CD4-positive, alpha-beta T cell treated with Interleukin-21 for 1 hour (primary cell): ENCODE measurements at regions not wholly inside any gene's neighbourhood (a gene's known extent, or its start where the extent isn't known, plus 50 kb on each side); places are given as distances from the start of the nearest gene placed in this dataset.
"Not testable (repeated sequence)": the region's sequence is repeated elsewhere in the genome, so short reads cannot be mapped to it uniquely, and the experiment has no call there.

Experiments
- DNase-seq: peaks from one replicate; pipeline ENCODE4 v3.0.0-alpha.2; 2020

GRCh38 chr7:86592185-86592584 lies 51.5 kb upstream of the GRM3 start:
- no peak for DNase-seq

GRCh38 chr7:86574006-86574405 lies 69.7 kb upstream of the GRM3 start:
- DNase-seq, result no peak

DNA sequence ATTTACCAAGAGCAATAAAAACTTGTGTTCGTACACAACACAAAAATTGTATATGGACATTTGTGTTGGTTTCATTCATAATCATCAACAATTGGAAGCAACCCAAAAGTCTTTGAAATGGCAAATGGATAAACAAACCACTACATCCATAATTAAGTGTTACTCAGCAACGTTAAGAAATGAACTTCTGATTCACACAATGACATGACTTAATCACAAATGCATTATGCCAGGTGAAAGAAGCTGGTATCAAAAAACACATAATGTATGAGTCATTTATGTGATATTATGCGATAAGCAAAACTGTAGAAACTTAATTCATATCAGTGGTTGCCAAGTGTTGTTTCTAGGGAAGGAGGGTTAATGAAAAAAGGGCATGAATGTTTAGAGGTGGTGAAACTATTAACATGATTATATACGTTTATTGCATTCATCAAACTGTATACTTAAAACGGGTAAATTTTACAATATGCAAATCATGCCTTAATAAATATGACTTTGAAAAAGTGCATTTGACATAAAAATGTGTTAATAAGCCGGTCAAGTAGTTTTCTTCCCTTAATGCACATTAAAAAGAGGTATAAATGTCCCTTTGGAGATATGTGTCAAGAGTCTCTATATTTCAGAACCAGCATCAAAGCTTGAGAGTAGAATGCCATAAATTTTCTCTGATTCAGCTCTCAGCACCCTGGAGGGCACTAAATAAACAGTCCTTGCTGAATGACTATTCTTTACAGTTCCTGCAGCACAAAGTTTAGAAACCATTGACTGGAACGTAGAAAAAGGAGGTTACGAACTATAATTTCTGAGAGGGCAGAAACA lies 84.8 kb upstream of the GRM3 start:
- DNase-seq, result no peak

DNA sequence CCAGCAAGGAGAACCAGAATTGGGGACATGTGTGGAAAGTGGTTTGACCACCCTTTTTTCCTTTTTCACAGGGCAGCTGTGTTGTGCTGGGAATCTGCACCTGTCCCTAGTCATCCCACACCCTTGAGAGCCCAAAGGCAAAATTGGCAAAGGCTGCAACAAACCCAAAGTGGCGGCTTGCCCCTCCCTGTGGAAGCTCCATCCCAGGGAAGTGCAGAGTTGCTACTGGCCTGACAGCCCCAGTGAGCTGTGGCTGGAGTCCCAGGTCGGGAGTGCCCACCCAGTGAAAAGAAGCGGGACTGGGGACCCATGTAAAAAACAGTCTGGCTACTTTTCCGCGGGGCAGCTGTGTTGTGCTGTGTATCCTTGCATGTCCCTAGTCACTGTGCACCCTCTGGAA lies 109.1 kb upstream of the GRM3 start:
- no peak for DNase-seq

DNA sequence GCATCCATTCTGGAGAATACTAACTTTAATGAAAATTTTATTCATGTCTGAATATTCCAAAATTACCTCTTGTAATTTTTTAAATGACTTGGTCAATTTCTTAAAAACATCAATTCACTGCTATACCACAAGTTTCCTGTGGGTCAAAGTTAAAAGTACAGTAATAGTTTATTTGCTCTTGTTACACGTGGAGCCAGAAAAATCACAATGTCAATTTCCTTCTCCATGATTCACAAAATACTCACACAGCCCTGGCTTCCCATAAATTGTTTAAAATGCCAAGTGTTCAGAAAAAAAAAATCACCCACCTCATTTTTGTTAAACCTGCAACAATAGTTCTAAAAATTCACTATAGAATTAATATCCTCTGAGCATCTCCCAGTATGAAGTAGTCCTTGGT lies 139.5 kb upstream of the GRM3 start:
- no peak for DNase-seq

DNA sequence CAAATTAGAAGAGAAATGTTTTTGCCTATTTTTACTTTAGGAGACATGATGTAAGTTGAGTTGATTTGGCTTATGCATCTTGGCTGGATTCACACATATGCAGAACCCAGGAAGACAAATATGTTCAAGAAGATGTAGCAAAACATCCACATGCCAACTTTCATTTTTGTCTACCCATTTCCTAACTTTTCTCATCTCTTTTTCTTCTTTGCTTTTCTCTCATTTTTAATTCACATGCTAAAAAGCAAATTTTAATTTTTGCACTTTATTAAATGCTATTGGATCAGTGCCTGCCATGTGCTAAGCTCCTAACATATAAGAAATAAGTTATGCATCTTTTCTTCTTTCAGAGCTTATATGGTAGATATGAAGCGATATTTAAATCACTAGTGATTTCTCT lies 143.7 kb upstream of the GRM3 start:
- no peak for DNase-seq

- no peak for DNase-seq
These were observed 157.9 kb upstream of the GRM3 start for GRCh38 chr7:86485827-86486226.

- DNase-seq, result no peak
These were observed 164.6 kb upstream of the GRM3 start for GRCh38 chr7:86479144-86479543.

DNA sequence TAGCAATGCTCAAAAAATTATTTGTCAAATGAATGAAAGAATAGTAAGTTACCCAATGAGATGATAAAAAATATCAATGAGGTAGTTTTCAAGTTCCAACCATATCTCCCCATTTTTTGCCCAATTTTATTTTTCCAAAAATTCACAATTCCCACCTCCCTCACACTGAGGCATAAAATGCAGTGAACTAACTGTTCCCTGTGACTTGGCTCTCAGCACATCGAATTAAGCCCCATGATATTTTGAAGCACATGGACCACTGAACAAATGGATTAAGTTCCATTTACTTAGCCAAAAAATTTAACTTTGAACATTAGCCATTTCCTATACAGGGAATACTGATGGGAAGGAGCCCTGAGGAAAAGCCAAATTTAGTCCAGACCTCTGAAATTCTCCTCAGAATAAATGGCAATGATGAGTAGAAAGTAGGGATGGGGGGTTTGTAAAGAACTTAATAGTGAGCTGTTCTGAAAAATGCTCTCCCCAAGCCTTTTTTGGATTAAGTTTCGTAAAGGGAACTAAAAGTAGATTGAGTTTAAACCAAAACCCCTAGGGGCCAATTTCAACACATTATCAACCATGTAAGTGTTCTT lies 166.3 kb upstream of the GRM3 start:
- DNase-seq, result no peak

- no peak for DNase-seq
These were observed 172.9 kb upstream of the GRM3 start for GRCh38 chr7:86470763-86471162.

GRCh38 chr7:86469680-86470295 lies 173.9 kb upstream of the GRM3 start:
- peak; percentile 17 for DNase-seq

GRCh38 chr7:86454753-86455152 lies 189.0 kb upstream of the GRM3 start:
- DNase-seq, result no peak

- DNase-seq, result no peak
These were observed 190.3 kb upstream of the GRM3 start for GRCh38 chr7:86453454-86453853.

DNA sequence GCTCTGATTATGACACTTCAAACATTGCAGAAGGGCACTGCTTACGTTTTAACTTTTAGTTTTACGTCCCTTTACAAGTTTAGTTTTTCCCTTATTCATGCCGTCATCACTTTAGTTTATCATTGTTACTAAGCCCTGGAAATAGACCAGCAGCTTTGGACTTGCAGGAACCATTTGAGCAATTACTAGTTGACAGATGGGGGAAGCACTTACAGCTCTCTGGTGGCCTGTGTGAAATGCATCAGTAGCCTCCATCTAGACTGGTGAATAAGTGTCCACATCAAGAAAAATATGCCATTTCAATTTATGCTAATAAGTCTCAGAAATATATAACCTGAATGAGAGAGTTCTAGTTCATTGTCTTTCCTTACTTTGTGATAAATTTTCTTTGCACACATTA lies 194.9 kb upstream of the GRM3 start:
- no peak for DNase-seq

DNA sequence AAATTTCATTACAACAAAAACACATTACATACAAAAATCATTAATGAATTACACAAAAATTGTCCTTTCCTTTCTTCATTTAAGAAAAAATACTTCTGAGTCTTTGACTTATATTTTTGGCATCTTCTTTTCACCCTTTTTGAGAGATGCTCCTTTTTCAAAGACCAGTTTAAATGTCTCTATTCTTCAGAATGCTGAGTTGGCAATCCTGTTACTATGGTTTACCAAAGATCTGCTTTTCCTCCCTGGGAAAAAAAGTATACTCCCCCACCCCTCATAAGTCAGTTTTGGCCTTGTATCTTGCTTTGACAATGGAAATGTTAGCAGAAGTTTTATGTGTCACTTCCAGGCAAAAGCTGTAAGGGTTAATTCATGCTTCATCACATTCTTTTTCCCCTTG lies 198.4 kb upstream of the GRM3 start:
- no peak for DNase-seq

DNA sequence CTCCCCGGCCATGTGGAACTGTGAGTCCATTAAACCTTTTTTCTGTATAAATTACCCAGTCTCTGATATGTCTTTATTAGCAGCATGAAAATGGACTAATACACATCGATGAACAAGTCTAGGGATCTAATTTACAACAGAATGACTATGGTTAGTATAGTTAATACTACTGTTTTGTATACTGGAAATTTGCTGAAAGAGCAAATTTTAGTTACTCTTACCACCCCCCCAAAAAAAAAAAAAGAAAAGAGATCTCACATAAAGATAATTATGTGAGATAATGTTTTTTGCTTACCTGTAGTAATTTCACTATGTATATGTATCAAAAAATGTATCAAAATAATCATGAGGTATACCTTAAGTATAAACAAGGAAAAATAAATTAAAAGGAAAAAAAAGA lies 199.5 kb upstream of the GRM3 start:
- DNase-seq, result no peak

DNA sequence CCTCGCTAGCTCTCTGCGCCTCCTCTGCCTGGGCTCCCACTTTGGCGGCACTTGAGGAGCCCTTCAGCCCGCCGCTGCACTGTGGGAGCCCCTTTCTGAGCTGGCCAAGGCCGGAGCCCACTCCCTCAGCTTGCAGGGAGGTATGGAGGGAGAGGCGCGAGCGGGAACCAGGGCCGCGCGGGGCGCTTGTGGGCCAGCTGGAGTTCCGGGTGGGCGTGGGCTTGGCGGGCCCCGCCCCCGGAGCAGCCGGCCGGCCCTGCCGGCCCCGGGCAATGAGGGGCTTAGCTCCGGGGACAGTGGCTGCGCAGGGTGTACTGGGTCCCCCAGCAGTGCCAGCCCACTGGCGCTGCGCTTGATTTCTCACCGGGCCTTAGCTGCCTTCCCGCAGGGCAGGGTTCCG lies 203.3 kb upstream of the GRM3 start:
- DNase-seq, result not testable (repeated sequence)

DNA sequence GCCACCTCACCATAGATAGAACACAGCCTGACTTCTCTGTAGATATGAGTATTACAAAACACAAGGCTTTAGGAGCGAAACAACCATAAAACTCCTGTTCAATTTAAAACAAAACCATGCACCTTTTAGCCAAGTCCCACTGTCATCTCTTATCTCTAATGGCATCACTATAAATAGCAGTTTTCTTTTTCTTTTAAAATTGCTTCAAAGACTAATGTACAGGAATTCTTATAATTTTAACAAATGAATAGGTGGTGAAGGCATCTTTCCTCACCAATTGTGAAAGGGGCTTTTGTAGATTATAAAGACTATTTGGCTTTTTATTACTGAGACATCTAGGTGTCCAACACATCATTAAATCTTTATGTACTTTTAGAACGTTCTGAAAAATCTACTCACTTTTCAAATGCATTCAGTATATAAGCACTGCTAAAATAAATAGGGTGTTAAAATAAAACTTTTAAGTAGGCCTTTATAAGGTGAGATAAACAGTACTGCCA lies 205.7 kb upstream of the GRM3 start:
- no peak for DNase-seq

DNA sequence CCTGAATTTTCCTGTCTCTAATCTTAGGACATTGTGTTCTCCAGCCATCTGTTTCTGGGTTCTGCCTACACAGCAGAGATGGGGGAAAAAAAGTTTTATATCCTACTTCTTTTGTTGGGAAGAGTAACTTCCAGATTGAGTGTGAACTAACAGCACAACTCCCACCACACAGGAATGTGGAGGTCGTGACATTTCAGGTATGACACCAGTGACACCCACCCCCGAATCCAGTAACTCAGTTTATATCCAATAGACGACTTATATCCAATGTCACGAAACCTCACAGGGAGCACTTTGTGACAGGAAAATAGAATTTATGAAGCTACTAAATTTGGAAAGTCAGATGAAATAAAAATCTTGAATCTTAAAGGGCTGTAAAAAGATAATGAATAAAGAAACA lies 211.9 kb upstream of the GRM3 start:
- DNase-seq, result no peak

DNA sequence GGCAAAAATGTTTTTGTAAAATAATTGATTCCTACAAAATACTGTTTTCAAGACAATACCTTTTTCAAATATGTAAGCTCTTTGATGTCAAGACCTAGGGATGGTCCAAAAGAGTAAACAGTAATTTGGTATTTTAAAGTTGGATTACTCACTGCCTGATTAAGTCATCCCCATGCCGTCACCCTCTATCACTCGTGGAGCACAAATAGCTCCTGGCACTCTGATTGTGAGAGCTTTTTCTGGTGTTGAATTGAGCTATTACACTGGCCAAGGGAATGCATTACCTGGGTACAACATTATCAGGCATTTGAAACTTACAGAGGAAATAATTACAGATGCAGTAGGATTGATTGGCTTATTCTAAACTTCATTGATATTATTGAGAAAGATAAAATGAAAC lies 231.9 kb upstream of the GRM3 start:
- no peak for DNase-seq

DNA sequence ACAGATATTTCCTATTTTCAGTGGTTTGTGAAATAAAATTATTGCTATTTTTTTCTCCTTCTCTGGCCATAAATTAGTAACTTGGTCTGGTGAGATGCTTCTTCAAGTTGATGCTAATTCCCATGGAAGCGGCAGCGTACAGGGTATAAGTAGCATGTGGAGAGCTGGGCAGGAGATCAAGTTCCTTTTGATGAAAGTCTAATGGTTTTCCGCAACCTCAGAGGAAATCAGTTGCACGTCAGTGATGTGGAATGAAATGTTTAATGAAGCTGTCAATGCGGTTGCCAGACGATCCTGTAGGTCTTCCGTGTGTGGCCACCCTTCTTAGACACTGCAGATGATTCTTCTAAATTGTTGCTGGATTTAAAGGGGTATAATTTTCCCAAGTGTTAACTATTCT lies 236.4 kb upstream of the GRM3 start:
- no peak for DNase-seq

GRCh38 chr7:86391813-86392212 lies 251.9 kb upstream of the GRM3 start:
- DNase-seq, result no peak

DNA sequence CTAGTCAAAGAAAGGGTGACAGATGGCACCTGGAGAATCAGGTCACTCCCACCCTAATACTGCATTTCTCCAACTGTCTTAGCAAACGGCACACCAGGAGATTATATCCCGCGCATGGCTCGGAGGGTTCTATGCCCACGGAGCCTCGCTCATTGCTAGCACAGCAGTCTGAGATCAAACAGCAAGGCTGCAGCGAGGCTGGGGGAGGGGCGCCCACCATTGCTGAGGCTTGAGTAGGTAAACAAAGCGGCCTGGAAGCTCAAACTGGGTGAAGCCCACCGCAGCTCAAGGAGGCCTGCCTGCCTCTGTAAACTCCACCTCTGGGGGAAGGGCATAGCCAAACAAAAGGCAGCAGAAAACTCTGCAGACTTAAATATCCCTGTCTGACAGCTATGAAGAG lies 268.1 kb upstream of the GRM3 start:
- not testable (repeated sequence) for DNase-seq

- no peak for DNase-seq
These were observed 271.4 kb upstream of the GRM3 start for GRCh38 chr7:86372262-86372661.
